Stomach (tissue), 4 donors: ENCODE measurements at regions not wholly inside any gene's neighbourhood (a gene's known extent, or its start where the extent isn't known, plus 50 kb on each side); places are given as distances from the start of the nearest gene placed in this dataset.

ENCODE experiments used
- POLR2A ChIP-seq, 4 donors: fragments of 450-650 bp; IDR thresholded peaks; one replicate each; pipeline ENCODE4 v1.6.1; 2016; ENCODE audit warnings: antibody characterized with exemption in 4 of 4, control low read depth in 2 of 4, mild to moderate bottlenecking in 1 of 4, moderate library complexity in 1 of 4
- POLR2AphosphoS5 ChIP-seq, 3 donors: sonication (generic); formaldehyde crosslinking; IDR thresholded peaks; one replicate each; pipeline ENCODE4 v1.6.1; 2016; ENCODE audit warnings: antibody characterized with exemption in 3 of 3
- TF ChIP-seq, protein P1 (sequence below), 7 experiments: fragments of 450-650 bp in 4 of 7; fragments of 200-600 bp in 3 of 7; sonication (generic) in 3 of 7; IDR thresholded peaks; one replicate each; pipeline ENCODE4 v1.5.1; 2016 to 2019; ENCODE audit warnings: antibody characterized with exemption in 7 of 7, control low read depth in 2 of 7, mild to moderate bottlenecking in 1 of 7

DNA sequence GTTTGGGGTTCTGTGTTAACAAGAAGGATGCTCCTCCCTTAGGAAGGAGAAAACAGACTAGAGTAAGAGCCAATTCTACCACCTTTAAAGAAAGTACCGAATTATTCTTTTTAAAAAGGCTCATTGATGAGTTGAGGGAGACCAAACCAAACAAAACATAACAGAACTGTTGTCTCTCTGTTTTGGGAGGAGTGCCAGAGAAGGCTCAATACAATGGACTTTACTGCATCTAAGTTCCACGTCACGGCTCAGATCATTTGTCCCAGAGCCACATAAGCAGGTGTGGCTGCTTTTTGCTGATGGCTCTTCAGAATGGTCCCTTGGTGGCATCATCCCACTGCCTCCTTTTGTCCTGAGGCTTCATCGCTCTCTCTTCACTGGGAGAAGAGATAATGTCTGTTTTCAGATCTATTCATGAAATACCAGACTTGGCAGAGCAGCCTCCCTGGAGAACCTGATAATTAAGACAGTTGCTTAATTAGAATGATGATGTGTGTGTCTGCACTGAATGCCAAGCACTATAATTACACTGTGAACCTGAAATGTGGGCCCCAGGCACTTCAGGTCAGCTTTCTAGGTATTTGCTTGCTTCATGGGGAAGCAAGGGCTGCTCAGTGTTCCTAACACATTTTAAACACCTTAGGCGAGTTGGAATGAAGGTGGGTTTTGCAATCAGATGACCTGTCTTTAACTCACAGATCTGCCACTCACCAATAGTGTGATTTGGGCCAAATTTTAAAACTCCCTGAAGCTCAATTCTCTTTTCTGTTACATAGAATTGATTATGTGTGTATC, 335.2 kb upstream of the MCTP2 start:
- TF ChIP-seq POLR2A (IDR thresholded peaks at IDR 0.05) (no peak), POLR2AphosphoS5 (IDR thresholded peaks at IDR 0.05) (no peak)
- TF ChIP-seq, protein P1, sequence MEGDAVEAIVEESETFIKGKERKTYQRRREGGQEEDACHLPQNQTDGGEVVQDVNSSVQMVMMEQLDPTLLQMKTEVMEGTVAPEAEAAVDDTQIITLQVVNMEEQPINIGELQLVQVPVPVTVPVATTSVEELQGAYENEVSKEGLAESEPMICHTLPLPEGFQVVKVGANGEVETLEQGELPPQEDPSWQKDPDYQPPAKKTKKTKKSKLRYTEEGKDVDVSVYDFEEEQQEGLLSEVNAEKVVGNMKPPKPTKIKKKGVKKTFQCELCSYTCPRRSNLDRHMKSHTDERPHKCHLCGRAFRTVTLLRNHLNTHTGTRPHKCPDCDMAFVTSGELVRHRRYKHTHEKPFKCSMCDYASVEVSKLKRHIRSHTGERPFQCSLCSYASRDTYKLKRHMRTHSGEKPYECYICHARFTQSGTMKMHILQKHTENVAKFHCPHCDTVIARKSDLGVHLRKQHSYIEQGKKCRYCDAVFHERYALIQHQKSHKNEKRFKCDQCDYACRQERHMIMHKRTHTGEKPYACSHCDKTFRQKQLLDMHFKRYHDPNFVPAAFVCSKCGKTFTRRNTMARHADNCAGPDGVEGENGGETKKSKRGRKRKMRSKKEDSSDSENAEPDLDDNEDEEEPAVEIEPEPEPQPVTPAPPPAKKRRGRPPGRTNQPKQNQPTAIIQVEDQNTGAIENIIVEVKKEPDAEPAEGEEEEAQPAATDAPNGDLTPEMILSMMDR (IDR thresholded peaks at IDR 0.05) = no peak
